Activated naive CD8-positive, alpha-beta T cell treated with anti-CD3 and anti-CD28 coated beads, Interleukin-2, amount 10 ng/mL, durations not matched to agents 7 days and 5 days (primary cell): ENCODE measurements at regions not wholly inside any gene's neighbourhood (a gene's known extent, or its start where the extent isn't known, plus 50 kb on each side); places are given as distances from the start of the nearest gene placed in this dataset.

Source experiments
- ATAC-seq: fragments of 150-1000 bp; cut with Tn5 transposase; one replicate; pipeline ENCODE4 v1.10.0; 2021; ENCODE audit warnings: low read depth, moderate library complexity
- POLR2A ChIA-PET: fragments of 350-600 bp; sonication (Branson Sonifier 250); formaldehyde crosslinking; loops from one replicate; lab custom pipeline; 2021; ENCODE audit warnings: antibody characterized with exemption; lab: Charles Lee
- DNase-seq: peaks from one replicate; pipeline ENCODE4 v3.0.0; 2021
- H3K27ac Mint-ChIP-seq: one replicate; pipeline ENCODE4 v1.8.0; 2022; ENCODE audit warnings: mild to moderate bottlenecking, mixed read lengths
- H3K27me3 Mint-ChIP-seq: one replicate; pipeline ENCODE4 v1.8.0; 2022; ENCODE audit warnings: mild to moderate bottlenecking, moderate library complexity, mixed read lengths
- H3K36me3 Mint-ChIP-seq: one replicate; pipeline ENCODE4 v1.8.0; 2021; ENCODE audit warnings: mild to moderate bottlenecking, mixed read lengths
- H3K4me1 Mint-ChIP-seq: one replicate; pipeline ENCODE4 v1.8.0; 2021; ENCODE audit warnings: mixed read lengths
- H3K4me3 Mint-ChIP-seq: one replicate; pipeline ENCODE4 v1.8.0; 2022; ENCODE audit warnings: mild to moderate bottlenecking, moderate library complexity, mixed read lengths
- H3K9me3 Mint-ChIP-seq: one replicate; pipeline ENCODE4 v1.8.0; 2021; ENCODE audit warnings: mixed read lengths

- POLR2A ChIA-PET, result no interaction called here
- H3K27me3 Mint-ChIP-seq, result peaks cover 3% of the 10 kb centered on the region
- no peak overlapping the region for H3K27ac Mint-ChIP-seq
- H3K4me1 Mint-ChIP-seq, result no peaks in the 10 kb centered on the region
- ATAC-seq (no peak), DNase-seq (no peak)
- H3K36me3 Mint-ChIP-seq, result no peaks in the 10 kb centered on the region
- no peak overlapping the region for H3K4me3 Mint-ChIP-seq
- peaks cover 4% of the 10 kb centered on the region for H3K9me3 Mint-ChIP-seq
These were observed 411.5 kb upstream of the MCTP2 start for GRCh38 chr15:93819826-93820225.

- no peaks in the 10 kb centered on the region for H3K4me1 Mint-ChIP-seq
- no peak for ATAC-seq
- no peak overlapping the region for H3K27ac Mint-ChIP-seq
- POLR2A ChIA-PET, result interaction anchor here (0.6 kb wide), 1 partner anchor 9 kb away, joined by 4 read pairs; no protein-coding TSS in a partner anchor
- H3K27me3 Mint-ChIP-seq, result peaks cover 6% of the 10 kb centered on the region
- H3K4me3 Mint-ChIP-seq, result no peak overlapping the region
- peaks cover 4% of the 10 kb centered on the region for H3K9me3 Mint-ChIP-seq
- H3K36me3 Mint-ChIP-seq, result no peaks in the 10 kb centered on the region
- DNase-seq, result no peak
These were observed 414.5 kb upstream of the MCTP2 start for GRCh38 chr15:93816815-93817214.

GRCh38 chr15:93811305-93811704 is 420.1 kb upstream of the MCTP2 start:
- Mint-ChIP-seq H3K36me3 (no peaks in the 10 kb centered on the region), H3K9me3 (peaks cover 2% of the 10 kb centered on the region), H3K27ac (no peak overlapping the region), H3K27me3 (peaks cover 12% of the 10 kb centered on the region), H3K4me3 (no peak overlapping the region), H3K4me1 (no peaks in the 10 kb centered on the region)
- DNase-seq (no peak), ATAC-seq (no peak)
- POLR2A ChIA-PET, result no interaction called here

- peaks cover 11% of the 10 kb centered on the region for H3K27me3 Mint-ChIP-seq
These were observed 421.8 kb upstream of the MCTP2 start for GRCh38 chr15:93809516-93809915.

GRCh38 chr15:93803421-93804152 is 427.8 kb upstream of the MCTP2 start:
- H3K9me3 Mint-ChIP-seq, result no peaks in the 10 kb centered on the region
- H3K36me3 Mint-ChIP-seq, result no peaks in the 10 kb centered on the region
- H3K4me1 Mint-ChIP-seq, result no peaks in the 10 kb centered on the region
- no peak for DNase-seq
- peaks cover 2% of the 10 kb centered on the region for H3K27me3 Mint-ChIP-seq
- POLR2A ChIA-PET, result no interaction called here
- no peak overlapping the region for H3K4me3 Mint-ChIP-seq
- H3K27ac Mint-ChIP-seq, result no peak overlapping the region
- ATAC-seq, result no peak

More at GRCh38 chr15:93809516-93809915, 421.8 kb upstream of the MCTP2 start:
- Mint-ChIP-seq H3K4me1 (no peaks in the 10 kb centered on the region), H3K27ac (no peak overlapping the region), H3K9me3 (no peaks in the 10 kb centered on the region), H3K36me3 (no peaks in the 10 kb centered on the region), H3K4me3 (no peak overlapping the region)
- ATAC-seq (no peak), DNase-seq (no peak)
- POLR2A ChIA-PET, result no interaction called here

- Mint-ChIP-seq H3K36me3 (no peaks in the 10 kb centered on the region), H3K4me1 (no peaks in the 10 kb centered on the region), H3K9me3 (no peaks in the 10 kb centered on the region), H3K27ac (no peak overlapping the region), H3K4me3 (no peak overlapping the region), H3K27me3 (peaks cover 2% of the 10 kb centered on the region)
- ATAC-seq (no peak), DNase-seq (no peak)
- POLR2A ChIA-PET, result no interaction called here
These were observed 430.2 kb upstream of the MCTP2 start for GRCh38 chr15:93801206-93801605.

- no peak overlapping the region for H3K4me3 Mint-ChIP-seq
- no peaks in the 10 kb centered on the region for H3K9me3 Mint-ChIP-seq
- DNase-seq, result no peak
- ATAC-seq, result no peak
- no peaks in the 10 kb centered on the region for H3K4me1 Mint-ChIP-seq
- H3K27ac Mint-ChIP-seq, result no peak overlapping the region
- POLR2A ChIA-PET, result no interaction called here
- no peaks in the 10 kb centered on the region for H3K36me3 Mint-ChIP-seq
- peaks cover 2% of the 10 kb centered on the region for H3K27me3 Mint-ChIP-seq
These were observed 430.6 kb upstream of the MCTP2 start for GRCh38 chr15:93800805-93801204.

- Mint-ChIP-seq H3K27me3 (peaks cover 3% of the 10 kb centered on the region), H3K4me1 (no peaks in the 10 kb centered on the region), H3K36me3 (no peaks in the 10 kb centered on the region), H3K27ac (no peak overlapping the region), H3K4me3 (no peak overlapping the region), H3K9me3 (peaks cover 2% of the 10 kb centered on the region)
- ATAC-seq, result no peak
- DNase-seq, result no peak
- POLR2A ChIA-PET, result no interaction called here
These were observed 441.9 kb upstream of the MCTP2 start for GRCh38 chr15:93789441-93789840.

GRCh38 chr15:93780073-93780472 is 451.3 kb upstream of the MCTP2 start:
- DNase-seq (no peak), ATAC-seq (no peak)
- POLR2A ChIA-PET, result no interaction called here
- Mint-ChIP-seq H3K36me3 (no peaks in the 10 kb centered on the region), H3K9me3 (peaks cover 3% of the 10 kb centered on the region), H3K4me3 (no peak overlapping the region), H3K27me3 (no peaks in the 10 kb centered on the region), H3K4me1 (no peaks in the 10 kb centered on the region), H3K27ac (no peak overlapping the region)

GRCh38 chr15:93779341-93779740 is 452.0 kb upstream of the MCTP2 start:
- DNase-seq, result no peak
- Mint-ChIP-seq H3K4me1 (no peaks in the 10 kb centered on the region), H3K4me3 (no peak overlapping the region), H3K36me3 (no peaks in the 10 kb centered on the region), H3K9me3 (peaks cover 3% of the 10 kb centered on the region), H3K27me3 (no peaks in the 10 kb centered on the region), H3K27ac (no peak overlapping the region)
- no peak for ATAC-seq
- POLR2A ChIA-PET, result no interaction called here

GRCh38 chr15:93771196-93772030 is 459.9 kb upstream of the MCTP2 start:
- no peak overlapping the region for H3K4me3 Mint-ChIP-seq
- POLR2A ChIA-PET, result no interaction called here
- no peak for ATAC-seq
- no peaks in the 10 kb centered on the region for H3K4me1 Mint-ChIP-seq
- H3K36me3 Mint-ChIP-seq, result no peaks in the 10 kb centered on the region
- H3K9me3 Mint-ChIP-seq, result peaks cover 10% of the 10 kb centered on the region
- H3K27ac Mint-ChIP-seq, result no peak overlapping the region
- no peak for DNase-seq
- H3K27me3 Mint-ChIP-seq, result peaks cover 2% of the 10 kb centered on the region

GRCh38 chr15:93770788-93771187 is 460.6 kb upstream of the MCTP2 start:
- POLR2A ChIA-PET, result no interaction called here
- ATAC-seq, result no peak

GRCh38 chr15:93762036-93762435 is 469.3 kb upstream of the MCTP2 start:
- H3K36me3 Mint-ChIP-seq, result no peaks in the 10 kb centered on the region
- H3K4me3 Mint-ChIP-seq, result no peak overlapping the region
- ATAC-seq, result no peak
- DNase-seq, result no peak
- POLR2A ChIA-PET, result no interaction called here
- H3K27me3 Mint-ChIP-seq, result no peaks in the 10 kb centered on the region
- H3K27ac Mint-ChIP-seq, result no peak overlapping the region
- no peaks in the 10 kb centered on the region for H3K4me1 Mint-ChIP-seq
- H3K9me3 Mint-ChIP-seq, result peaks cover 2% of the 10 kb centered on the region

More at GRCh38 chr15:93770788-93771187, 460.6 kb upstream of the MCTP2 start:
- Mint-ChIP-seq H3K4me3 (no peak overlapping the region), H3K4me1 (no peaks in the 10 kb centered on the region), H3K27ac (no peak overlapping the region), H3K27me3 (peaks cover 2% of the 10 kb centered on the region), H3K36me3 (no peaks in the 10 kb centered on the region), H3K9me3 (peaks cover 8% of the 10 kb centered on the region)
- DNase-seq, result no peak

GRCh38 chr15:93759629-93760028 is 471.7 kb upstream of the MCTP2 start:
- no peak overlapping the region for H3K4me3 Mint-ChIP-seq
- DNase-seq, result no peak

More at GRCh38 chr15:93759629-93760028, 471.7 kb upstream of the MCTP2 start:
- H3K27me3 Mint-ChIP-seq, result no peaks in the 10 kb centered on the region
- H3K27ac Mint-ChIP-seq, result no peak overlapping the region
- POLR2A ChIA-PET, result no interaction called here
- ATAC-seq, result no peak
- peaks cover 1% of the 10 kb centered on the region for H3K9me3 Mint-ChIP-seq
- H3K4me1 Mint-ChIP-seq, result no peaks in the 10 kb centered on the region
- H3K36me3 Mint-ChIP-seq, result no peaks in the 10 kb centered on the region
